ENCODE measurements at regions not wholly inside any gene's neighbourhood (a gene's known extent, or its start where the extent isn't known, plus 50 kb on each side); places are given as distances from the start of the nearest gene placed in this dataset.

DNA sequence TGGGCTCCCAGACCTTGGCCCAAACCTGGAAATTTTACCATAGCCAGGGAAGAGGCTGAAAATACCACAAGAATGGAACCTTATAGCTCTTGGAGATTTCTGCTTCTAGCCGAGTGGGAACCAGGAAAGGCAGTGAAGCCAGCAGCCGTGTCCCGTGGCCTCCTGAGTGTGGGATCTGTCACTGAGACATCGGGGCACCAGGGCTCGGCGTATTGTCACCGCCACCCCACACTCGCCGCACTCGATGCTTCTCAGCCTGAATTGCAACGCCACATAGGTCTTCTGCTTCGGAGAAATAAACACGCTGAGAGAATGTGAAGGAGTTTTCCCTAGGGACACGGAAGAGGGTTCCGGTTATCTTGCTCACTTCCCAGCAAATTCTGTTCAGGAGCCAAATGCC, 61.5 kb downstream of the DLL1 start:
- H3K27me3 ChIP-seq: no peaks in the 10 kb centered on the region
- no peak overlapping the region for H3K4me3 ChIP-seq
- no peak overlapping the region for H3K27ac ChIP-seq
- intact Hi-C loops (cut with DNase I; ENCODE audit: low total_unique reads): no loop called here
- no peaks in the 10 kb centered on the region for H3K36me3 ChIP-seq
- no peak for TF ChIP-seq CTCF (IDR thresholded peaks at IDR 0.05)
- TF ChIP-seq POLR2A (IDR thresholded peaks at IDR 0.05): no peak
- no peaks in the 10 kb centered on the region for H3K9me3 ChIP-seq
- H3K4me1 ChIP-seq: no peaks in the 10 kb centered on the region
- DNase-seq: no peak

- Histone ChIP-seq H3K27me3 (no peaks in the 10 kb centered on the region), H3K4me3 (no peak overlapping the region), H3K27ac (no peak overlapping the region), H3K4me1 (no peaks in the 10 kb centered on the region), H3K9me3 (no peaks in the 10 kb centered on the region), H3K36me3 (no peaks in the 10 kb centered on the region)
- intact Hi-C loops (cut with DNase I; ENCODE audit: low total_unique reads): no loop called here
- no peak for DNase-seq
- TF ChIP-seq POLR2A (IDR thresholded peaks at IDR 0.05): no peak
- no peak for TF ChIP-seq CTCF (IDR thresholded peaks at IDR 0.05)
Measured at GRCh38 chr6:170228946-170229310, 62.0 kb downstream of the DLL1 start.

GRCh38 chr6:170227996-170228945, 62.6 kb downstream of the DLL1 start:
- intact Hi-C loops (cut with DNase I; ENCODE audit: low total_unique reads): no loop called here
- no peak for TF ChIP-seq CTCF (IDR thresholded peaks at IDR 0.05)
- TF ChIP-seq POLR2A (IDR thresholded peaks at IDR 0.05): no peak
- H3K4me3 ChIP-seq: no peak overlapping the region
- H3K36me3 ChIP-seq: no peaks in the 10 kb centered on the region
- H3K9me3 ChIP-seq: no peaks in the 10 kb centered on the region
- H3K27ac ChIP-seq: no peak overlapping the region
- no peaks in the 10 kb centered on the region for H3K27me3 ChIP-seq
- no peaks in the 10 kb centered on the region for H3K4me1 ChIP-seq
- peak in 1 of 2 donors; percentile 9 for DNase-seq

GRCh38 chr6:170227521-170227983, 63.3 kb downstream of the DLL1 start:
- no peak for DNase-seq
- Histone ChIP-seq H3K9me3 (no peaks in the 10 kb centered on the region), H3K27me3 (no peaks in the 10 kb centered on the region), H3K36me3 (no peaks in the 10 kb centered on the region), H3K4me3 (no peak overlapping the region), H3K4me1 (no peaks in the 10 kb centered on the region), H3K27ac (no peak overlapping the region)
- intact Hi-C loops (cut with DNase I; ENCODE audit: low total_unique reads): no loop called here
- TF ChIP-seq POLR2A (IDR thresholded peaks at IDR 0.05) (no peak), CTCF (IDR thresholded peaks at IDR 0.05) (no peak)

DNA sequence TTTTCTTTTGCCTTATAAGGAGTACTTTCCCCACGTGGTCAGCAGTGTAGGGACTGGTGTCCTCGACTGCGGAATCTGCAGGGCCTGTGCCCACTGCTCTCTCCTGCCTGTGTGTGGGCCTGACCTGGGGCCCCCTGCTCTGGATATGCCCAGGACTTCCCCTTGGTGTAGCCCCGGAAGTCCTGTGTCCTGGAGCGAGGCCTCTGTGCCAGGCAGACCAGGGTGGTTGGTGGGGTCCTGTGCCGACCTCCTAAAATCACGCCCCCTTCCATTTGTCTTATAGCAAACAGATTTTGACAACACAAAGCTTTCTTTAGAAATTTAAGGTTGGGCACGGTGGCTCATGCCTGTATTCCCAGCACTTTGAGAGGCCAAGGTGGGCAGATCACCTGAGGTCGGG, 64.2 kb downstream of the DLL1 start:
- no peaks in the 10 kb centered on the region for H3K27me3 ChIP-seq
- no peak overlapping the region for H3K27ac ChIP-seq
- no peaks in the 10 kb centered on the region for H3K36me3 ChIP-seq
- TF ChIP-seq CTCF (IDR thresholded peaks at IDR 0.05): no peak
- TF ChIP-seq POLR2A (IDR thresholded peaks at IDR 0.05): no peak
- H3K4me1 ChIP-seq: no peaks in the 10 kb centered on the region
- no peaks in the 10 kb centered on the region for H3K9me3 ChIP-seq
- intact Hi-C loops (cut with DNase I; ENCODE audit: low total_unique reads): no loop called here
- no peak overlapping the region for H3K4me3 ChIP-seq
- peak in 1 of 2 donors; percentile 5 for DNase-seq
